H4 (cell line): ENCODE measurements at regions not wholly inside any gene's neighbourhood (a gene's known extent, or its start where the extent isn't known, plus 50 kb on each side); places are given as distances from the start of the nearest gene placed in this dataset.
"Not testable (repeated sequence)": the region's sequence is repeated elsewhere in the genome, so short reads cannot be mapped to it uniquely, and the experiment has no call there.

ENCODE experiments used
- DNase-seq: peaks from one replicate; pipeline ENCODE4 v3.0.0-alpha.2; 2015; ENCODE audit warnings: low spot score

GRCh38 chr4:170698334-170698733 is 608.6 kb upstream of the AADAT start:
- no peak for DNase-seq

GRCh38 chr4:170697845-170698244 is 608.1 kb upstream of the AADAT start:
- DNase-seq: no peak

GRCh38 chr4:170697045-170697444 is 607.3 kb upstream of the AADAT start:
- DNase-seq: no peak

- no peak for DNase-seq
Measured at GRCh38 chr4:170691168-170691567, 601.4 kb upstream of the AADAT start.

DNA sequence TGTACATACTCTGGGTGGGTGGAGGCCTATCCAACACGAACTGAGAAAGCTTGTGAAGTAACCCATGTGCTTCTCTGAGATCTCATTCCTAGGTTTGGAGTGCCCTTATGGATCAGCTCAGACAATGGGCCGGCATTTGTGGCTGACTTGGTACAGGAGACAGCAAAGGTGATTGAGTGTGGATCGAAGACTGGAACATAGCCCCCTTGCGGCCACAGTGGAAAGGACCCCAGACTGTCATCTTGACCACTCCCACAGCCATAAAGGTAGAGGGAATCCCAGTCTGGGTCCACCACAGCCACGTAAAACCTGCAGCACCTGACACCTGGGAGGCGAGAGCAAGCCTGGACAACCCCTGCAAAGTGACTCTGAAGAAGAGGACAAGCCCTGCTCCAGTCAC is 598.0 kb upstream of the AADAT start:
- DNase-seq: no peak

GRCh38 chr4:170685701-170686100 is 595.9 kb upstream of the AADAT start:
- DNase-seq: not testable (repeated sequence)

GRCh38 chr4:170682558-170683294 is 593.0 kb upstream of the AADAT start:
- no peak for DNase-seq

DNA sequence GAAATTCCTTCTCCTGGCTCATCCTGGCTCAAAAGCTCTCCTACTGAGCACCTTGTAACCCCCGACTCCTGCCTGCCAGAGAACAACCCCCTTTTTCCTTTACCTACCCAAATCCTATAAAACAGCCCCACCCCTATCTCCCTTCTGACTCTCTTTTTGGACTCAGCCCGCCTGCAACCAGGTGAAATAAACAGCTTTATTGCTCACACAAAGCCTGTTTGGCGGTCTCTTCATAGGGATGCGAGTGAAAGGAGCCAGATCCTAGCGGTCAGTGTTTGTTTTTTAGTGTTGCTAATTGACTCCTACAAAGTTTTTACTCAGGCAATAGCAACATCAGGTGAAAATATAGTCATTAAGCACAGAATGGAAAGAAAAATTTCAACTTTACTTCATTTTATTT is 592.3 kb upstream of the AADAT start:
- DNase-seq: not testable (repeated sequence)

DNA sequence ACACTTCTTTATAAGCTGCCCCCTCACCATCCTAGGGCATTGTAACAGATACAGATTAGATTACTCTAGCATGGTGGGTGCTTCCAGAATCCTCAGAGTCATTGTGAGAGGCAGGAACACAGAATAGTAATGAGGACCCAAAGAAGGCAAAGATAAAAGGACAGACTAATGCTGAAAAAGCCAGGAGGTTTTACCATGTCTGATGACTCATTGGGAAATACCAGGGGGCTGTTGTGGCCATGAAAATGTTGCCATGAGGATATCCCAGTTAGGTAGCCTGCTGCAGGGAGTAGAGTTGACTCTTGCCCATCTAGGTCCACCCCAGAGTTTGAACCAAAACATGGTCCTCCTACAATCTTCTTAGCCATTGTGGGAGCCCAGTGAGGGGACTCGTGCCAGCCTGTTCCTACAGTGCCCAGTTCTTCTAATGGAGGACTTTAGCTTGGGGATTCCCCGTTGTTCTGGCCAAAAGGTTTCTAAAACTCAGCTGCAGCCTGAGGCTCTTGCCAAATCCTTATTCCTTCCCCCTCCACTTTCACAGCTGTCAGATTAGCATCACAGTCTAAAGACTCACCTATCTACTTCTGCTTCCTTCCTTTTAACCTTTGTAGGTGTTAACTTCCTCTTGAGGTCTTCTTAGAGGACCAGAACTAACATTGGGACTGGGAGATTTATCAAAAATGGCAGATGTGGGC is 586.0 kb upstream of the AADAT start:
- peak; percentile 30 for DNase-seq

GRCh38 chr4:170674176-170674575 is 584.4 kb upstream of the AADAT start:
- DNase-seq: peak; percentile 11

- DNase-seq: no peak
Measured at GRCh38 chr4:170672381-170672965, 582.7 kb upstream of the AADAT start.

- no peak for DNase-seq
Measured at GRCh38 chr4:170671171-170671570, 581.4 kb upstream of the AADAT start.

- DNase-seq: no peak
Measured at GRCh38 chr4:170667814-170668213, 578.1 kb upstream of the AADAT start.

DNA sequence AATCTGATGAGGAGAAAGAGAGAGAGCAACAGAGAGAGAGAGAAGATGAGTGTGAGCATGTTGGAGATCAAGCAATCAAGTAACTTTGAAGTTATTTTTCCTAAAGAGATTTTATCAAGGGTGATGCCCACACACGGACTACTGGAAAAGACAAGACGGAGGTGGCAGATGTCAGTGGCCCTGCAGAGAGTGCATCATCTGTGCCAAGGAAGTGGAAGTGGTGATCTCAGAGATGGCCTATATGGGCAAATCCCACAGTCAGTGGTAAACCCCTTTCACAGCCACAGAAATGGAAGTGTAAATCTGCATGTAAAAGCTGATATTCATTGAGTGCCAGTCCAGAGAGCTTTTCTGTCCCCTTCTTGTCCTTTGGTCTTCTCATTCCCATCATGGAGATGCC is 577.2 kb upstream of the AADAT start:
- no peak for DNase-seq

DNA sequence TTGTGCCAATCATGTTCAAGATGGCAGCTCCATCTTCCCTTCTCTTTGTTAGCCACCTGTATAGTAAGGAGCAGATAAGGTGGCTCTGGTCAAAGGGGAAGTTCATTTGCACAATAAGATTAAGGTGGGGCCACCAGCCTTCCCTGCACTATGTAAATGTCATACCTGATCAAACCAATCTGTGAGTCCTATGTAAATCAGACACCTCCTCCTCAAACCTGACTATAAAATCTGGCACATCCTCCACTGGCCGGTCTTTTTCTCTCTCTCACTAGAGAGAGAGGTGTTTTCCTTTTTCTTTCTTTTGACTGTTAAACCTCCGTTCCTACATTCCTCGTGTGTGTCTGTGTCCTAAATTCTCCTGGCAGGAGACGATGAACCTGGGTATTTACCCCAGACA is 572.5 kb upstream of the AADAT start:
- DNase-seq: no peak

DNA sequence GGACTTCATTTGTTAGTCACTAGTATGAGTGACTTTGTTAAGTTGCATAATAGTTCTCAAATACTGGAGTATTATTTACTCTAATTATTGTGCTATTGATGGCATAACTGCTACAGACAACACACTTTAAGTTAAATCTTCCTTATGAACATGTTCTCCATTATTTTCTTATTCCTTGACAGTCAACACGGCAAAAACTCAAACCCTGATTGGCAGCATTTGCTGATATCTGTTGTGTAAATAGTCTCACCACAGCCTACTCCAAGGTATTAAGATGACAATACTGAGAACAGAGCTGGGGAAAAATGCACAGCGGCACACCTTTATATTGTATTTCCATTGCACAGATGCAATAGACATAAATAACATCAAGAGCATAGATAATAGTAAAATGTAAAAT is 568.0 kb upstream of the AADAT start:
- DNase-seq: no peak

DNA sequence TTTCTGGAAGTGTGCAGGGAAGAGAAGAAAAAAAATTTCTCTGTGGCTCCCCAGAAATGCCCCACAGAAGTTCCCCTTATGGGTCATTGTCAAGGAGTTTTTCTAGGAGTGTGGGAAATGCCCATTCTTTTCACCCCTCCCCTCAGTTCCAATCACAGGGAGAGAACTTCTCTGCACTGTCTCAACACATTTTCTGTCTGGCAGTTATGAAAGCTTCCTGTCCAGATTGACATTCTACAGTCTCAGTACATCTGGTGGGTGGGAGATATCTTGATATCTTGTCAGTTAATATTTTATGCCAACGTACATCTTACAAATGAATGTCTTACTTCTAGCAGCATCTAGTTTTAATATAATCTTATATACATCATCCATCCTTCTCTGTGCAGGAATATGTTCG is 566.8 kb upstream of the AADAT start:
- DNase-seq: no peak

DNA sequence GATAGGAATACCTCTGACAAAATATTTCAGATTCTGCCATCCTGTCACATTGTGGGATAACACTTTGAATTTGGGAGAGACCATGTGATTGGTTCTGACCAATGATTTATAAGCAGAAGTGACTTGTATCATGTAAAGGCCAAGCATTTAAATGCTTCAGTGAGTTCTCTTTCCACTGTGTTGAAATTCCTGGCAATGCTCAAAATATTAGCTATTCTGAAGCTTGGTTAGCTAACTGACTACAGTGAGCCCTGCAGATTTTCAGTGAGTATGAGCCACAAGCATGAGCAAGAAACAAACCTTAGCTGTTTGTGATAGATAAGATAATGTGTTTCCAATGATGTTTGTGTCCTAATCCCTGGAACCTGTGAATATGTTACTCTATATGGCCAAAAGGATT is 562.8 kb upstream of the AADAT start:
- no peak for DNase-seq

DNA sequence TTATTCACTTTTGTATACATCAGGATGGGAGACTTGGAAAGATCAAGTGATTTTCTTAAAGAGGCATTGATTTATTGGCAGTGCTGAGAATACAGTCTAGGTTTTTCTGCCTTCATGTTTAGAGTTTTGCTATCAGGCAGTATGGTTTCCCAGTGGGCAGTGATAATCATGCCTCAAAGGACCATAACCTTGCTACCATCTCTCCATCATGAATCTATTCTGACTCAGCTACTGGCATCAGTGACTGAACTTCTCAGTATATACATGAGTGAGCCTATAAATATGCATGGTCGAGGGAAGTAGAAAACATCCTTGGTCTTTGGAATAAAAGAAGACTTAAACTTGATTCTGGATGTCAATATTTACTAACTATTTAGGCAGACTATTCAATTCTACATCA is 562.0 kb upstream of the AADAT start:
- no peak for DNase-seq

DNA sequence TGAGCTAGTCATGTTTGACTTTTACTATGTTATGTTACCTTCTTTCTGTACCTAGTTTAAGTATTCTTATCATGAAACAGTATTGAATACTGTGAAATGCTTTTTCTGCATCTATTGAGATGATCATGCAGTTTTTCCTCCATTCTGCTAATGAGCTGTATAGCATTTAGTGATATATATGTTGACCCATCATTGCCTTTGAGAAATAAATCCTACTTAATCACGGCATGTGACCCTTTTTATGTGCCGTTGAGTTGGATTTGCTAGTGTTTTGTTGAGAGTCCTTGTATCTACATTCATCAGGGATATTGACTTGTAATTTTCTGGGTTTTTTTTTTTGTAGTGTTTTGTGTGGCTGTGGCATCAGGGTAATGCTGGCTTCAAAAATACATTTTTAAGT is 537.7 kb upstream of the AADAT start:
- no peak for DNase-seq

- DNase-seq: no peak
Measured at GRCh38 chr4:170623899-170624298, 534.1 kb upstream of the AADAT start.

DNA sequence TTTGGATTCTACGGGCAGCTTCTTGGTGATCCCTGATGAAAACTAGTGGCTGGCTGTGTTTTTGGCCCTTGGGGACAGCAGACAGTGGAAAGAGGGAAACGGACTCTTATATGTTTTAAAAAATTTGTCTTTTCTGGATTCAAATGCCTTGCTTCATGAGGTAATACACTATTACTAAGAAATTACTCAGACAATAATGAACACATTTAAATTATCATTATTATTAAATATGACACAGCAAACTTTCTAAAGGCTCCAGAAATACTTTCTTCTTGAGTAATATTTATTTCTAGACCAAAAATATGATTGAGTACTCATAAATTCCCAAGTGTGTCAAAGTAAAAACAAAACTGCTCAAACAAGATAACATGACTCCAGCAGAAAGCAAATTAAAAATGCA is 520.7 kb upstream of the AADAT start:
- DNase-seq: no peak

GRCh38 chr4:170599894-170600293 is 510.1 kb upstream of the AADAT start:
- no peak for DNase-seq
